Esophagus squamous epithelium (tissue), 4 donors: ENCODE measurements at regions not wholly inside any gene's neighbourhood (a gene's known extent, or its start where the extent isn't known, plus 50 kb on each side); places are given as distances from the start of the nearest gene placed in this dataset.

ENCODE experiments used
- CTCF ChIP-seq, 6 experiments: fragments of 450-650 bp in 4 of 6; fragments of 200-600 bp in 2 of 6; sonication (generic) in 2 of 6; IDR thresholded peaks; one replicate each; pipeline ENCODE4 v1.5.1; 2016 to 2019; ENCODE audit warnings: antibody characterized with exemption in 6 of 6, mild to moderate bottlenecking in 4 of 6, moderate library complexity in 4 of 6
- POLR2A ChIP-seq, 4 donors: fragments of 450-650 bp; IDR thresholded peaks; one replicate each; pipeline ENCODE4 v1.6.1; 2017; ENCODE audit warnings: antibody characterized with exemption in 4 of 4, mild to moderate bottlenecking in 4 of 4, moderate library complexity in 3 of 4

DNA sequence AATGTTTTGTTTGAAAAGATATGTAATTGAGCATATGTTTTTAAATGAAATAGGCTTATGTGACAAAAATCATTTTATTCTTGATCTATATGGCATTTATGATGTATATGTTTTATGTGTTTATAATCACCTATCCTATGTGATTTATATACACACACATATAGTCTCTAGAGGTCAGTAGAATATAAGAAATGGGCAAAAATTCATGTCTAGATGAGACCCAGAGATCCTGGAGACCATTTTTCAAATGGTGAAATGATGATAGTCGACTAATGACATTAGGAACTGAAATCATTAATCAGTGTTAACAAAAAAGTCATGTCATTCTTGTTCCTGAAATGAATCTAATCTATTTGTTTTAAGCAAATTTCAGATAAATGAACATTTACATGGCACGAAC is 709.2 kb upstream of the WWC1 start:
- TF ChIP-seq CTCF (IDR thresholded peaks at IDR 0.05) (peak in 1 of 6 experiments; percentile 29), POLR2A (IDR thresholded peaks at IDR 0.05) (no peak)
